Adrenal gland (tissue), 5 donors: ENCODE measurements at regions not wholly inside any gene's neighbourhood (a gene's known extent, or its start where the extent isn't known, plus 50 kb on each side); places are given as distances from the start of the nearest gene placed in this dataset.

Experiments
- CTCF ChIP-seq, 6 experiments: fragments of 450-650 bp in 4 of 6; fragments of 200-600 bp in 2 of 6; sonication (generic) in 1 of 6; IDR thresholded peaks; 1 replicate in 5 of 6; 2 replicates in 1 of 6; pipeline versions ENCODE4 v1.5.1 to v1.8.0; 2016 to 2021; ENCODE audit warnings: antibody characterized with exemption in 6 of 6, mild to moderate bottlenecking in 2 of 6, moderate library complexity in 1 of 6
- POLR2A ChIP-seq, 2 donors: fragments of 450-650 bp; IDR thresholded peaks; one replicate each; pipeline ENCODE4 v1.6.1; 2017; ENCODE audit warnings: antibody characterized with exemption in 2 of 2, mild to moderate bottlenecking in 2 of 2, moderate library complexity in 1 of 2
- donor health status: DM: no; HTN: no; CAD: no.

DNA sequence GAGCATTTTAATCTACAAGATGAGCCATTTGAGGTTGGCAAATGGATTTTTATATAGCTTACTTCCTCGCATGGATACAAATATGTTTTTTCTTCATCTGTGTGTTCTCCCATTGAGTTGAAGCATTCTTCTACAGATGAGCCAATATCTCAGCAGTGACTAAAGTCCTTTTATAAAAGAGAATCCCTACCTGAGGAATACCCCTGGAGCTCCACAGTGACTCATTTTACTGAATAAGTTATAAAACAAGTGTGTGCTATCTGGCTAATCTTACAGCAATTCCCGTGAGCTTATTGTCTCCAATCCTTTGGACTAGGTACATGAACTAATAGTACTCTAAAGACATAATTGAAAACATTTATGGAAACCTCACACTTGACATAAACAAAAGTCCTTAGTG lies 354.2 kb upstream of the BCHE start:
- no peak for TF ChIP-seq CTCF (IDR thresholded peaks at IDR 0.05)
- no peak for TF ChIP-seq POLR2A (IDR thresholded peaks at IDR 0.05)
